ENCODE measurements at regions not wholly inside any gene's neighbourhood (a gene's known extent, or its start where the extent isn't known, plus 50 kb on each side); places are given as distances from the start of the nearest gene placed in this dataset.

DNA sequence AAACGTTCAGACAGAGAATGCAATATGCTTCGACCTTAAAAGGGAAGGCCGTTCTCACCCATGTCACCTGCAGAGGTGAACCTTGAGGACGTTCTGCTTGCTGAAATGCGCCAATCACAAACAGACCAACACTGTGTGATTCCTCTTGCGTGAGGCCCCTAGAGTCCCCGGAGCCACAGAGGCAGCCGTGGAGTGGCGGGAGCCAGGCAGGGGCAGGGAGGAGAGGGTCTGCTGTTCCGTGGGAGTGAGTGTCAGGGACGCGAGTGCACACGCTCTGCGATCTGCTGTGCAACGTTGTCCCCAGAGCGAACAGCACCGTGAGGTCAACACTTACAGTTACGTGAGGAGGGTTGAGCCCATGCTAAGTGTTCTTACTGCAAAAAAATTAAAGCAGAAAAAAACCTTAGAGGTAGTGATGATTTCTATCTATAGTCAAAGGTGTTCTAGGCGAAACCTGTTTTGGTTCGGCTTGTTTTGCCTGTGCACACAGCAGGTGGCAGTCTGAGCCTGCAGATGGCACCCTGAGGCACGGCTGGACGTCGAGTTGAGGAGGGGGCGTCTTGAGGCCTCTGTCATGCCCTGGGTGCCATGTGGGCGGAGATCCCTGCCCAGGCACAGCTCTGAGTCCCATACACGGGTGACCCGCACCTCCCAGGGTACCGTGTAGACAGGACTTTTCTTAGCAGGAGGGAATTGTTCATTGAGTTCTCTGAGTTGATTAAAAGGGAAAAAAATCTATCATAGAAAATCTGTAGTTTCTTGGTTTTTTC is 71.7 kb upstream of the FRMD1 start:
- DNase-seq (ENCODE audit: low read depth, low spot score) (no peak), ATAC-seq (peak; percentile 46; the same call in 1 of the 2 replicates)
- peaks cover 0 to 12% of the 10 kb centered on the region in 2 experiments; a peak in 2 of 4 replicates for H3K4me1 ChIP-seq (ENCODE audit: control insufficient read depth in 1 of 2, insufficient read depth in 2 of 2, low read length in 2 of 2)
- H3K27me3 ChIP-seq (ENCODE audit: insufficient read depth, low read length), result peaks cover 24% of the 10 kb centered on the region
- no peak overlapping the region for H3K27ac ChIP-seq (ENCODE audit: low read depth, low read length)
- no peaks in the 10 kb centered on the region for H3K9me3 ChIP-seq (ENCODE audit: control insufficient read depth in 1 of 2, insufficient read depth in 1 of 2, low read depth in 1 of 2, low read length in 2 of 2)
- RAD21 ChIA-PET (ENCODE audit: low non-redundant PET in 1 of 2, low total read pairs in 2 of 2, uncharacterized antibody in 2 of 2, unreplicated experiment in 2 of 2), result no interaction called here
- H2AFZ ChIP-seq (ENCODE audit: low read depth, low read length, poor library complexity, severe bottlenecking), result no peak overlapping the region
- H3K4me2 ChIP-seq (ENCODE audit: low read length), result no peak overlapping the region
- POLR2A ChIA-PET, result no interaction called here
- H4K20me1 ChIP-seq (ENCODE audit: insufficient read depth), result no peaks in the 10 kb centered on the region
- H3K9me2 ChIP-seq (ENCODE audit: insufficient read depth), result no peaks in the 10 kb centered on the region
- H3K36me3 ChIP-seq (ENCODE audit: control insufficient read depth in 1 of 2, insufficient read depth in 2 of 2, low read length in 2 of 2), result no peaks in the 10 kb centered on the region
- no TSS peak for BruUV-seq (replicated peaks)
- intact Hi-C loops (cut with micrococcal nuclease), result loop anchor here (1.0 to 2.0 kb wide), 2 partner anchors 206 to 734 kb away; no protein-coding TSS in a partner anchor
- CTCF ChIA-PET, result no interaction called here
- H3K79me2 ChIP-seq (ENCODE audit: insufficient read depth, low read length), result no peaks in the 10 kb centered on the region
- no peak overlapping the region for H3K4me3 ChIP-seq (replicated peaks in 1 of 2; ENCODE audit: low read depth in 1 of 2, low read length in 2 of 2)
- TF ChIP-seq ZFX (IDR thresholded peaks at IDR 0.05) (no peak), RAD21 (IDR thresholded peaks at IDR 0.05; ENCODE audit: low read depth) (peak; percentile 84), POLR2AphosphoS5 (IDR thresholded peaks at IDR 0.05; ENCODE audit: low read depth, low read length) (no peak)
- TF ChIP-seq, protein P1, sequence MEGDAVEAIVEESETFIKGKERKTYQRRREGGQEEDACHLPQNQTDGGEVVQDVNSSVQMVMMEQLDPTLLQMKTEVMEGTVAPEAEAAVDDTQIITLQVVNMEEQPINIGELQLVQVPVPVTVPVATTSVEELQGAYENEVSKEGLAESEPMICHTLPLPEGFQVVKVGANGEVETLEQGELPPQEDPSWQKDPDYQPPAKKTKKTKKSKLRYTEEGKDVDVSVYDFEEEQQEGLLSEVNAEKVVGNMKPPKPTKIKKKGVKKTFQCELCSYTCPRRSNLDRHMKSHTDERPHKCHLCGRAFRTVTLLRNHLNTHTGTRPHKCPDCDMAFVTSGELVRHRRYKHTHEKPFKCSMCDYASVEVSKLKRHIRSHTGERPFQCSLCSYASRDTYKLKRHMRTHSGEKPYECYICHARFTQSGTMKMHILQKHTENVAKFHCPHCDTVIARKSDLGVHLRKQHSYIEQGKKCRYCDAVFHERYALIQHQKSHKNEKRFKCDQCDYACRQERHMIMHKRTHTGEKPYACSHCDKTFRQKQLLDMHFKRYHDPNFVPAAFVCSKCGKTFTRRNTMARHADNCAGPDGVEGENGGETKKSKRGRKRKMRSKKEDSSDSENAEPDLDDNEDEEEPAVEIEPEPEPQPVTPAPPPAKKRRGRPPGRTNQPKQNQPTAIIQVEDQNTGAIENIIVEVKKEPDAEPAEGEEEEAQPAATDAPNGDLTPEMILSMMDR (IDR thresholded peaks at IDR 0.05 in 2 of 3, conservative IDR thresholded peaks at IDR 0.05 in 1 of 3; ENCODE audit: borderline replicate concordance in 1 of 3, insufficient read depth in 1 of 3, low read depth in 2 of 3, low read length in 2 of 3), result peak; percentile 25 to 56 (median 50); a peak in 4 of 6 replicates
- H3K9ac ChIP-seq (ENCODE audit: low read length), result no peak overlapping the region

DNA sequence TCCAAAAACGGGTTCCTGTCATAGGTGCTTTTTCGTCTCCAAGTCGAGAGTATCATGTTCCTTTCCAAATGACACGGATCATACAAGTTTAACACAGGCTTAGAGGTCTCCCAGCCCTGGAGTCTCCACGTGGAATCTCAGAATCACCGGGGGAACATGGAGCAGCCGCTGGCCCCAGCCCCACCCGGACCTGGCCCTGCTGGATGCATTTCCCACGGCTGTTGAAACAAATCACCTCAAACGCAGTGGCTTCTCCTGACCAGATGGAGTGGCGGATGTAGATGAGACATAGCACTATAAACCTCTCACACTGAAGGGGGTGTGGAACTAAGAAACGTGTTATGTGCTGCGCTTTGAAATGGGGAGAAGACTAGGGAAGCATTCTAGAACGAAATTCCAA is 70.0 kb upstream of the FRMD1 start:
- H3K4me2 ChIP-seq (ENCODE audit: low read length), result no peak overlapping the region
- H3K4me3 ChIP-seq (replicated peaks in 1 of 2; ENCODE audit: low read depth in 1 of 2, low read length in 2 of 2), result no peak overlapping the region
- DNase-seq (ENCODE audit: low read depth, low spot score) (no peak), ATAC-seq (no peak)
- no TSS peak for BruUV-seq (replicated peaks)
- no peaks in the 10 kb centered on the region for H3K9me2 ChIP-seq (ENCODE audit: insufficient read depth)
- H2AFZ ChIP-seq (ENCODE audit: low read depth, low read length, poor library complexity, severe bottlenecking), result no peak overlapping the region
- H3K9me3 ChIP-seq (ENCODE audit: control insufficient read depth in 1 of 2, insufficient read depth in 1 of 2, low read depth in 1 of 2, low read length in 2 of 2), result no peaks in the 10 kb centered on the region
- ChIA-PET POLR2A (no interaction called here), CTCF (no interaction called here), RAD21 (ENCODE audit: low non-redundant PET in 1 of 2, low total read pairs in 2 of 2, uncharacterized antibody in 2 of 2, unreplicated experiment in 2 of 2) (no interaction called here)
- no peaks in the 10 kb centered on the region for H3K36me3 ChIP-seq (ENCODE audit: control insufficient read depth in 1 of 2, insufficient read depth in 2 of 2, low read length in 2 of 2)
- no peaks in the 10 kb centered on the region for H3K79me2 ChIP-seq (ENCODE audit: insufficient read depth, low read length)
- no peaks in the 10 kb centered on the region for H4K20me1 ChIP-seq (ENCODE audit: insufficient read depth)
- H3K9ac ChIP-seq (ENCODE audit: low read length), result no peak overlapping the region
- H3K27me3 ChIP-seq (ENCODE audit: insufficient read depth, low read length), result peaks cover 40% of the 10 kb centered on the region
- no peaks in the 10 kb centered on the region for H3K4me1 ChIP-seq (ENCODE audit: control insufficient read depth in 1 of 2, insufficient read depth in 2 of 2, low read length in 2 of 2)
- intact Hi-C loops (cut with micrococcal nuclease), result no loop called here
- TF ChIP-seq SRF (IDR thresholded peaks at IDR 0.05; ENCODE audit: low read depth), result no peak
- no peak for TF ChIP-seq TCF7L2 (IDR thresholded peaks at IDR 0.05; ENCODE audit: borderline replicate concordance, extremely low read depth, insufficient read depth, insufficient read length)
- TF ChIP-seq CBX3 (IDR thresholded peaks at IDR 0.05; ENCODE audit: low read depth), result no peak
- no peak for TF ChIP-seq EZH2 (IDR thresholded peaks at IDR 0.05)
- no peak for TF ChIP-seq ZNF274 (IDR thresholded peaks at IDR 0.05; ENCODE audit: low read depth, low read length)
- TF ChIP-seq, protein P2, sequence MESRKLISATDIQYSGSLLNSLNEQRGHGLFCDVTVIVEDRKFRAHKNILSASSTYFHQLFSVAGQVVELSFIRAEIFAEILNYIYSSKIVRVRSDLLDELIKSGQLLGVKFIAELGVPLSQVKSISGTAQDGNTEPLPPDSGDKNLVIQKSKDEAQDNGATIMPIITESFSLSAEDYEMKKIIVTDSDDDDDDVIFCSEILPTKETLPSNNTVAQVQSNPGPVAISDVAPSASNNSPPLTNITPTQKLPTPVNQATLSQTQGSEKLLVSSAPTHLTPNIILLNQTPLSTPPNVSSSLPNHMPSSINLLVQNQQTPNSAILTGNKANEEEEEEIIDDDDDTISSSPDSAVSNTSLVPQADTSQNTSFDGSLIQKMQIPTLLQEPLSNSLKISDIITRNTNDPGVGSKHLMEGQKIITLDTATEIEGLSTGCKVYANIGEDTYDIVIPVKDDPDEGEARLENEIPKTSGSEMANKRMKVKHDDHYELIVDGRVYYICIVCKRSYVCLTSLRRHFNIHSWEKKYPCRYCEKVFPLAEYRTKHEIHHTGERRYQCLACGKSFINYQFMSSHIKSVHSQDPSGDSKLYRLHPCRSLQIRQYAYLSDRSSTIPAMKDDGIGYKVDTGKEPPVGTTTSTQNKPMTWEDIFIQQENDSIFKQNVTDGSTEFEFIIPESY (IDR thresholded peaks at IDR 0.05; ENCODE audit: extremely low read depth, insufficient replicate concordance, low read length), result no peak
- TF ChIP-seq ZFX (IDR thresholded peaks at IDR 0.05), result no peak
- no peak for TF ChIP-seq POLR2A (IDR thresholded peaks at IDR 0.05; ENCODE audit: borderline replicate concordance, extremely low read depth, insufficient read depth, insufficient read length)
- H3K27ac ChIP-seq (ENCODE audit: low read depth, low read length), result no peak overlapping the region
